Dendritic cell treated with granulocyte-macrophage colony-stimulating factor and Interleukin-4, amounts not matched to agents 40 ng/mL and 50 ng/mL, for 4 days (primary cell): ENCODE measurements at regions not wholly inside any gene's neighbourhood (a gene's known extent, or its start where the extent isn't known, plus 50 kb on each side); places are given as distances from the start of the nearest gene placed in this dataset.
"Not testable (repeated sequence)": the region's sequence is repeated elsewhere in the genome, so short reads cannot be mapped to it uniquely, and the experiment has no call there.

Experiments used
- H3K27ac Mint-ChIP-seq: one replicate; pipeline ENCODE4 v1.8.0; 2022; ENCODE audit warnings: mild to moderate bottlenecking, mixed read lengths
- H3K27me3 Mint-ChIP-seq: one replicate; pipeline ENCODE4 v1.8.0; 2022; ENCODE audit warnings: mild to moderate bottlenecking, mixed read lengths
- H3K36me3 Mint-ChIP-seq: one replicate; pipeline ENCODE4 v1.8.0; 2022; ENCODE audit warnings: low read depth, mixed read lengths
- H3K4me1 Mint-ChIP-seq: one replicate; pipeline ENCODE4 v1.8.0; 2022; ENCODE audit warnings: low read depth, mixed read lengths
- H3K4me3 Mint-ChIP-seq: one replicate; pipeline ENCODE4 v1.8.0; 2022; ENCODE audit warnings: mild to moderate bottlenecking, moderate library complexity, mixed read lengths
- H3K9me3 Mint-ChIP-seq: one replicate; pipeline ENCODE4 v1.8.0; 2022; ENCODE audit warnings: mixed read lengths
- intact Hi-C: fragments of 100-400 bp; cut with micrococcal nuclease; formaldehyde crosslinking; loops from one replicate; pipeline ENCODE4 v1.15.0; 2022

DNA sequence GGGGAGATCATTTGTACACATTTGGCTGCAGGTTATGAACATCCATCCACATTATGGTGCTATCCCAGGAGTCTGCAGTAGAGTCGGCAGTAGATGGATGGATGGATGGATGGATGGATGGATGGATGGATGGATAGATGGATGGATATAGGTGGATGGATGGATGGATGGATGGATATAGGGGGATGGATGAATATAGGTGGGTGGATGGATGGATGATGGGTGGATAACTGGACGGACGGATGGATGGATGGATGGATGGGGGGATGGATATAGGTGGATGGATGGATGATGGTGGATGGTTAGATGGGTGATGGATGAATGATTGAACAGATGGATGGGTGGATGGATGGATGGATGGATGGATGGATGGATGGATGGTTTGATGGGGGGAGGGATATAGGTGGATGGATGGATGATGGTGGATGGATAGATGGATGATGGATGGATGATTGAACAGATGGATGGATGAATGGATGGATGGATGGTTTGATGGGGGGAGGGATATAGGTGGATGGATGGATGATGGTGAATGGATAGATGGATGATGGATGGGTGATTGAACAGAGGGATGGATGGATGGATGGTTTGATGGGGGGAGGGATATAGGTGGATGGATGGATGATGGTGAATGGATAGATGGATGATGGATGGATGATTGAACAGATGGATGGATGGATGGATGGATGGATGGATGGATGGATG is 65.3 kb upstream of the PRR5 start:
- H3K4me1 Mint-ChIP-seq, intact Hi-C loops, H3K27ac Mint-ChIP-seq, H3K36me3 Mint-ChIP-seq, H3K9me3 Mint-ChIP-seq, H3K4me3 Mint-ChIP-seq: not testable (repeated sequence)
- H3K27me3 Mint-ChIP-seq = peaks cover 14% of the 10 kb centered on the region

DNA sequence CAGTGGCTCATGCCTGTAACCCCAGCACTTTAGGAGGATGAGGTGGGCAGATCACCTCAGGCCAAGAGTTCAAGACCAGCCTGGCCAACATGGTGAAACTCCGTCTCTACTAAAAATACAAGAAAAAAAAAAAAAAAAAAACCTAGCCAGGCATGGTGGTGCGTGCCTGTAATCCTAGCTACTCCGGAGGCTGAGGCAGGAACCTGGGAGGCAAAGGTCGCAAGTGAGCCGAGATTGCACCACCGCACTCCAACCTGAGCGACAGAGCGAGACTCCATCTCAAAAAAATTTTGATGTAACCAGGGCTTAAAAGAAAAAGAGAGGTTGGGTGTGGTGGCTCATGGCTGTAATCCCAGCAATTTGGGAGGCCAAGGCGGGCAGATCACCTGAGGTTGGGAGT is 66.4 kb upstream of the PRR5 start:
- H3K27ac Mint-ChIP-seq, intact Hi-C loops, H3K4me1 Mint-ChIP-seq: not testable (repeated sequence)

DNA sequence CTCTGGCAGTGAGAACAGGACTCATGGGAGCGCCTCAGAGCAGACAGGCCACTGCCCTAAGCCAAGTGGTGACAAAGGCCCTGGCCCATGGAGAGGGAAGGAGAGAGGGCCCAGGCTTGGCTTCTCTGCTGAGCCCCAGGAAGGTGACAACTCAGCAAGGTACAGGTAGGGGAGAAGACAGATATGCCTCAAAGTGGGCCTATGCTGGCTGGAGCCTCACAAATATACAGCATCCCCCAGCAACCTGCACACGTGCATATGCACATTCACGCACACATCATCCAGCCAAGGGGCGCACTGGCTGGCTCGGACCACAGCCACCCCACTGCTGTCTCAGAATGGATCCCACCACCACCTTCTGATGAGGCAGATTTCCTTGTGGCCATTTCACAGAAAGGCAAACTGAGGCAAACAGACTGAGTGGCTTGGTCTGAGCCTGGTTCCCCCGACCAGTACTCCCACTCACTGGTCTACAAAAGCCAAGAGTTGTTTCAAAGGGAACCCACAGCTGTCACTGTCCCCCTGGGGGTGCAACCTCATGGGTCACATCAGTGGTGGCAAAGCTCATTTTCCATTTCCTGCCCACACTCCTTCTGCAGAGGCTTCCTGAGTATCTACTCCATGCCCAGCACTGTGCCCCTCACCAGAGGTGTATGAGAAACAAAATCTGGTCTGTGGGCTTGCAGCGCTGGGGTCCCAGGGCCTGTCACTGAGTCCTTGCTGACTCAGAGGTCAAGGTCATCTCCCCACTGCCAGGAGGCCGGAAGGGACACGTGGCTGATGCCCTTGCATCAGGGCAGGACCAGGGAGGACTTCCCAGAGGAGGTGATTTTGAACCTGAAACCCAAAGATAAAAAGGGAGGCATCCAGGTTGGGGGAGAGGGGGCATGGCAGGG is 67.3 kb upstream of the PRR5 start:
- no peak overlapping the region for H3K27ac Mint-ChIP-seq
- no peaks in the 10 kb centered on the region for H3K9me3 Mint-ChIP-seq
- H3K36me3 Mint-ChIP-seq = no peaks in the 10 kb centered on the region
- intact Hi-C loops = no loop called here
- H3K27me3 Mint-ChIP-seq = peaks cover 9% of the 10 kb centered on the region
- H3K4me3 Mint-ChIP-seq = no peak overlapping the region
- H3K4me1 Mint-ChIP-seq = no peaks in the 10 kb centered on the region

More for the DNA sequence above, 66.4 kb upstream of the PRR5 start:
- H3K36me3 Mint-ChIP-seq, H3K9me3 Mint-ChIP-seq, H3K4me3 Mint-ChIP-seq: not testable (repeated sequence)
- H3K27me3 Mint-ChIP-seq = peaks cover 10% of the 10 kb centered on the region

DNA sequence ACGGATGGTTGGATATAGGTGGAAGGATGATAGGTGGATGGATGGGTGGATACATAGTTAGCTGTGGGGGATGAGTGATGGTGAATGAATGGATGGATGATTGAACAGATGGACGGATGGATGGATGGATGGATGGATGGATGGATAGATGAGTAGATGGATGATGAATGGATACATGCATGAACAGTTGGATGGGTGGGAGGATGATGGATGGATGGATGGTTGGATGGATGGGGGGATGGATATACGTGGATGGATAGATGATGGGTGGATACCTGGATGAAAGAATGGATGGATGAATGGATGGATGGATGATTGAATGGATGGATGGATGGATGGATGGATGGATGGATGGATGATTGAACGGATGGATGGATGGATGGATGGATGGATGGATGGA is 68.4 kb upstream of the PRR5 start:
- no peak overlapping the region for H3K27ac Mint-ChIP-seq
- H3K36me3 Mint-ChIP-seq = no peaks in the 10 kb centered on the region
- intact Hi-C loops = no loop called here
- no peak overlapping the region for H3K4me3 Mint-ChIP-seq
- no peaks in the 10 kb centered on the region for H3K4me1 Mint-ChIP-seq
- H3K27me3 Mint-ChIP-seq = peaks cover 6% of the 10 kb centered on the region
- no peaks in the 10 kb centered on the region for H3K9me3 Mint-ChIP-seq

- Mint-ChIP-seq H3K4me1 (no peaks in the 10 kb centered on the region), H3K9me3 (no peaks in the 10 kb centered on the region), H3K4me3 (no peak overlapping the region), H3K27me3 (peaks cover 6% of the 10 kb centered on the region), H3K36me3 (no peaks in the 10 kb centered on the region), H3K27ac (no peak overlapping the region)
- intact Hi-C loops = no loop called here
Observed at GRCh38 chr22:44632541-44633396, 69.2 kb upstream of the PRR5 start.

GRCh38 chr22:44630826-44631225 is 71.2 kb upstream of the PRR5 start:
- peaks cover 2% of the 10 kb centered on the region for H3K27me3 Mint-ChIP-seq
- intact Hi-C loops = no loop called here
- H3K9me3 Mint-ChIP-seq = no peaks in the 10 kb centered on the region
- no peak overlapping the region for H3K27ac Mint-ChIP-seq
- no peaks in the 10 kb centered on the region for H3K4me1 Mint-ChIP-seq
- H3K4me3 Mint-ChIP-seq = no peak overlapping the region
- no peaks in the 10 kb centered on the region for H3K36me3 Mint-ChIP-seq

GRCh38 chr22:44628835-44629234 is 73.2 kb upstream of the PRR5 start:
- peaks cover 2% of the 10 kb centered on the region for H3K27me3 Mint-ChIP-seq
- no peak overlapping the region for H3K4me3 Mint-ChIP-seq
- H3K4me1 Mint-ChIP-seq = no peaks in the 10 kb centered on the region
- H3K27ac Mint-ChIP-seq = no peak overlapping the region
- H3K36me3 Mint-ChIP-seq = no peaks in the 10 kb centered on the region
- H3K9me3 Mint-ChIP-seq = no peaks in the 10 kb centered on the region
- intact Hi-C loops = no loop called here

GRCh38 chr22:44628273-44628672 is 73.7 kb upstream of the PRR5 start:
- Mint-ChIP-seq H3K36me3 (no peaks in the 10 kb centered on the region), H3K27ac (no peak overlapping the region), H3K9me3 (no peaks in the 10 kb centered on the region)

GRCh38 chr22:44627521-44628139 is 74.4 kb upstream of the PRR5 start:
- intact Hi-C loops = loop anchor here (2.0 kb wide), 1 partner anchor 635 kb away; no protein-coding TSS in a partner anchor

More at GRCh38 chr22:44628273-44628672, 73.7 kb upstream of the PRR5 start:
- Mint-ChIP-seq H3K4me1 (no peaks in the 10 kb centered on the region), H3K4me3 (no peak overlapping the region), H3K27me3 (peaks cover 5% of the 10 kb centered on the region)
- intact Hi-C loops = no loop called here

GRCh38 chr22:44625981-44626687 is 75.9 kb upstream of the PRR5 start:
- peaks cover 10% of the 10 kb centered on the region for H3K27me3 Mint-ChIP-seq
- H3K4me1 Mint-ChIP-seq = no peaks in the 10 kb centered on the region
- no peaks in the 10 kb centered on the region for H3K9me3 Mint-ChIP-seq
- no peak overlapping the region for H3K4me3 Mint-ChIP-seq
- H3K27ac Mint-ChIP-seq = no peak overlapping the region
- intact Hi-C loops = loop anchor here (1.0 to 2.0 kb wide), 2 partner anchors 545 to 633 kb away; no protein-coding TSS in a partner anchor
- H3K36me3 Mint-ChIP-seq = no peaks in the 10 kb centered on the region

More at GRCh38 chr22:44627521-44628139, 74.4 kb upstream of the PRR5 start:
- Mint-ChIP-seq H3K4me1 (no peaks in the 10 kb centered on the region), H3K4me3 (no peak overlapping the region), H3K36me3 (no peaks in the 10 kb centered on the region), H3K27me3 (peaks cover 6% of the 10 kb centered on the region), H3K9me3 (no peaks in the 10 kb centered on the region), H3K27ac (no peak overlapping the region)

DNA sequence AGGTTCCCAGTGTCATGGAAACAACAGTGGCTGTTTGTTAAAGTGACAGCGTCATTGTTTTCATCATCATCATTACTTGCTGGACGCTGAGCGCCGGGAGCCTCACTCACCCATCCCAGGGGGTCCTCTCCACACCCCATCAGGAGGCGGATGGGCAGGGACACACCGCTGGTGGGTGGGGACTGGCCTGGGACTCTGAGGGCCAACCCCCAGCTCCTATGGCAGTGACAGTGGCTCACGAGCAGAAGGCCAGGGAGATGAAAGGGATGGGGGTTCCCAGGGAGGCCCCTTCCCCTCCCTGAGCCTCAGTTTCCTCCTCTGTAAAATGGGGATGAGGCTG is 76.6 kb upstream of the PRR5 start:
- Mint-ChIP-seq H3K27me3 (peaks cover 10% of the 10 kb centered on the region), H3K9me3 (no peaks in the 10 kb centered on the region), H3K27ac (no peak overlapping the region), H3K36me3 (no peaks in the 10 kb centered on the region), H3K4me1 (no peaks in the 10 kb centered on the region), H3K4me3 (no peak overlapping the region)
- intact Hi-C loops = no loop called here

DNA sequence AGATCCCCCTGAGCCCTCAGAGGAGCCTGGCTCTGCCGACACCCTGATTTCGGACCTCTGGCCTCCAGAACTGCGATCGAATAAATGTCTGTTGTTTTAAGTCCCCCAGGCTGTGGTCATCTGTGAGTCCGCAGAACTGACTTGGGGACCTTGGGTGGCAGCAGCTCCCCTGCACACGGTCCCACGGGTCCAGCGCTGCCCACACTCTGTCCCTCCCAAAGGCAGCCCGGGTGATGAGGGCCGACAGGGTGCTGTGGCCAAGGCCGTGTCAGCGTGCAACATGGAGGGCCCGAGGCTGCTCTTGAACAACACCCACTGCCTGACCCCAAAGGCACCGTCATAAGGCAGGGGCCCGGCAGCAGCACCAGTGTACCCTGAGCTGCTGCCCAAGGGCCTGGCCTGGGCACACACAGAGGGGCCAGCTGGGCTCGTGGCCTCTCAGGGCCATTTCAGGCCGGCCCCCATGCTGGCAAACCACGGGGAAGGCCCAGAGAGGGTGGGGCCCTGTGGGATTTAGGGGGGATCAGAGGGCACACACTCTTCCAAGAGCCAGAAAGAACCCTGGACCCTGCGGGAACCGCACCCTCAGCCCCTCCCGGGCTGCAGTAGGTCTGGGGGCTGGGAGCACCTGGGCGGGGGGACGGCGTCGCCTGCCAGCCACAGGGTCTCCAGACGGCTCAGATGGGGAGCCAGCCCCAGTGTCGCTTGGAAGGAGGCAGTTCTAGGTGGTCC is 77.1 kb upstream of the PRR5 start:
- Mint-ChIP-seq H3K36me3 (no peaks in the 10 kb centered on the region), H3K9me3 (no peaks in the 10 kb centered on the region), H3K27me3 (peaks cover 10% of the 10 kb centered on the region), H3K4me3 (no peak overlapping the region), H3K27ac (no peak overlapping the region), H3K4me1 (no peaks in the 10 kb centered on the region)
- intact Hi-C loops = no loop called here
